Esophagus squamous epithelium (tissue), 5 donors: ENCODE measurements at regions not wholly inside any gene's neighbourhood (a gene's known extent, or its start where the extent isn't known, plus 50 kb on each side); places are given as distances from the start of the nearest gene placed in this dataset.
A peak's percentile ranks its signal among the peaks of the same experiment; 100 is the strongest.

Source experiments
- DNase-seq: peaks from one replicate; lab custom pipeline; 2025; lab: John Stamatoyannopoulos, UW
- H3K27ac ChIP-seq, 4 donors: fragments of 200-600 bp; sonication (generic); one replicate each; pipeline ENCODE4 v1.5.1; 2016 to 2019; ENCODE audit warnings: mild to moderate bottlenecking in 1 of 4
- H3K27me3 ChIP-seq, 4 donors: fragments of 200-600 bp; sonication (generic); 1 replicate in 3 of 4; 2 replicates in 1 of 4; pipeline versions ENCODE4 v1.5.1 to v1.6.0; 2017 to 2021; ENCODE audit warnings: antibody characterized with exemption in 1 of 4
- H3K36me3 ChIP-seq, 3 donors: fragments of 200-600 bp; sonication (generic); one replicate each; pipeline ENCODE4 v1.5.1; 2016 to 2019
- H3K4me1 ChIP-seq, 3 donors: fragments of 200-600 bp; sonication (generic); one replicate each; pipeline ENCODE4 v1.5.1; 2017 to 2019
- H3K4me3 ChIP-seq, 4 donors: fragments of 200-600 bp; sonication (generic); 1 replicate in 3 of 4; 2 replicates in 1 of 4; pipeline ENCODE4 v1.5.1; 2016 to 2019; ENCODE audit warnings: mild to moderate bottlenecking in 2 of 4, moderate library complexity in 1 of 4
- H3K9me3 ChIP-seq, 3 donors: fragments of 200-600 bp; sonication (generic); one replicate each; pipeline ENCODE4 v1.5.1; 2016 to 2019
- CTCF ChIP-seq, 6 experiments: fragments of 450-650 bp in 4 of 6; fragments of 200-600 bp in 2 of 6; sonication (generic) in 2 of 6; IDR thresholded peaks; one replicate each; pipeline ENCODE4 v1.5.1; 2016 to 2019; ENCODE audit warnings: antibody characterized with exemption in 6 of 6, mild to moderate bottlenecking in 4 of 6, moderate library complexity in 4 of 6
- POLR2A ChIP-seq, 4 donors: fragments of 450-650 bp; IDR thresholded peaks; one replicate each; pipeline ENCODE4 v1.6.1; 2017; ENCODE audit warnings: antibody characterized with exemption in 4 of 4, mild to moderate bottlenecking in 4 of 4, moderate library complexity in 3 of 4
- WGBS, 2 donors: methylation state at CpG; one replicate each; pipeline ENCODE4 v1.1.5; 2018; 5-methylcytosine and 5-hydroxymethylcytosine counted together
- intact Hi-C: fragments of 100-400 bp; cut with DNase I; formaldehyde crosslinking; loops from one replicate; pipeline ENCODE4 v1.15.0; 2022
- donor health status: DM: yes; HTN: yes; CAD: no.

DNA sequence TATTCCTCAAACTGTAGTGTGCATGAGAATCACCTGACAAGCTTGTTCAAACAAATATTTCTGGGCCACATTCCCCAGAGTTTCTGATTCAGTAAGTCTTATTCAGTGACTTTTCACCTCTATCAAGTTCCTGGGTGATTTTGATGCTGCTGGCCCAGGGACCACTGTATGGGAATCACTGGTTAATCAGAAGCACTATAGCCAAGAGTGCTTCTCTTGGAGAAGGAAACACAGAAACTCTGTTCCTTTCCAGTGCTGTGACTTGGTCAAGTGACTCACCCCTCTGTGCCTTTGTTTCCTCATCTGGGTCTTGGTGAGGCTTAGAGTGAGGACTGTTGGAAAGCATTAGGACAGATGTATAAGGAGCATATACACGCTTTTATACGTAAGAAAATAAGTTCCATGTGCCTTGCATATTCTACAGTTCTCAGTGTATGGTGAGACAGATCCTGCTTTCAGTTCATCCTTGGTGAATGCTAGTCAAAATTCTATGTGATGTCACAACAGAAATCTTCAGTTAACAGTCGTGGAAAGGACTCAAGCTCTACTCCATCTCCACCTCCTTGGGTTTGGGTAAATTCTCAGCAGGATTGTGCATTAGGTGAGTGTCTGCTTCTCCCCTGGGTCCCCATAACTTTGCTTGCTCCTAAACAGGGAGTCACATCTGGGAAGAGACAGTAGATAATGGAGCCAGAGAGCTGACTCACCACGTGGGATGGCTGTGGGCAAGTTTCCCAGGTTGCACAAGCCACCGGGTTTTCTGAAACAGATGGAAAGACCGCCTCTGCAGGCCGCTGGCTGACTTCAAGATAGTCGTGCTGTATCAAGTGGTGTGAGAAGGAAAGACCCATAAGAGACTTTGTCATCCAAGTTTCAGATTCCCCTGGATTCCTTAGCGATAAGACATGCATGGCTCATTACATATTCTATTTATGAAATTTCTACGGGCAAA, 117.0 kb downstream of the NXNL2 start:
- Histone ChIP-seq H3K36me3 (no peaks in the 10 kb centered on the region), H3K4me3 (no peak overlapping the region), H3K27ac (peak overlapping the region; percentile 23 to 82 (median 57)), H3K4me1 (peaks cover 0 to 29% (median 14%) of the 10 kb centered on the region in 3 donors), H3K27me3 (no peaks in the 10 kb centered on the region), H3K9me3 (no peaks in the 10 kb centered on the region)
- WGBS, 2 donors, result 32 to 33% methylated on average over 7 to 9 of the region's 10 CpGs
- TF ChIP-seq POLR2A (IDR thresholded peaks at IDR 0.05) (no peak), CTCF (IDR thresholded peaks at IDR 0.05) (peak in 4 of 6 experiments; percentile 11 to 22 (median 14))
- intact Hi-C loops, result no loop called here
- no peak for DNase-seq

GRCh38 chr9:88652876-88653275, 117.9 kb downstream of the NXNL2 start:
- 59% methylated on average over 1 of the region's 1 CpG for WGBS, 2 donors
- no peak overlapping the region for H3K4me3 ChIP-seq
- intact Hi-C loops, result no loop called here
- no peaks in the 10 kb centered on the region for H3K27me3 ChIP-seq
- H3K36me3 ChIP-seq, result no peaks in the 10 kb centered on the region
- H3K9me3 ChIP-seq, result no peaks in the 10 kb centered on the region
- peaks cover 0 to 35% (median 18%) of the 10 kb centered on the region in 3 donors for H3K4me1 ChIP-seq
- DNase-seq, result no peak
- TF ChIP-seq CTCF (IDR thresholded peaks at IDR 0.05) (no peak), POLR2A (IDR thresholded peaks at IDR 0.05) (no peak)
- H3K27ac ChIP-seq, result peak overlapping the region; percentile 23 to 82 (median 57)

- Histone ChIP-seq H3K27ac (peak overlapping the region in 2 of 4 donors; percentile 40 to 74), H3K27me3 (no peaks in the 10 kb centered on the region), H3K4me3 (no peak overlapping the region), H3K36me3 (no peaks in the 10 kb centered on the region), H3K4me1 (peaks cover 0 to 41% (median 23%) of the 10 kb centered on the region in 3 donors), H3K9me3 (no peaks in the 10 kb centered on the region)
- WGBS, 2 donors, result 45 to 53% methylated on average over 2 of the region's 2 CpGs
- no peak for DNase-seq
- intact Hi-C loops, result no loop called here
- TF ChIP-seq CTCF (IDR thresholded peaks at IDR 0.05) (no peak), POLR2A (IDR thresholded peaks at IDR 0.05) (no peak)
Measured at GRCh38 chr9:88653406-88653805, 118.4 kb downstream of the NXNL2 start.

DNA sequence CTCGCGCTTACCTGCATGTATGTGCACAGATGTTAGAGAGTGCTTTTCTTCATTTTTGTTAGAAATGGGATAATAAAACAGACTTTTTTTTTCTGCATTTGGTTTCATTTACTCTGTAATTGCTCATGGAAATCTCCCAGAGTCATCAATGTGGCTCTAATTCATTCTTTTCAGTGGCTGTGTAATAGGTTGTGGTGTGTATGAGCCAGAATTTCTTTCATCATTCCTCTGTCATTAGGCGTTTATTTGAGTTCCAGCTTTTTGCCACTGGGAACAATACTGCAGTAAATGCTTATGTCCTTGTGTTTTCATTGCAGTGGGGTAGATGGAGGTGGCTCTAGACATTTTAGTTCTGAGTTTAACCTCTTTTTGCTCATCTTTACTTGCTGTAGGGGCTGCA, 118.9 kb downstream of the NXNL2 start:
- Histone ChIP-seq H3K27ac (peak overlapping the region in 1 of 4 donors; percentile 30), H3K27me3 (no peaks in the 10 kb centered on the region), H3K4me3 (no peak overlapping the region), H3K36me3 (no peaks in the 10 kb centered on the region), H3K9me3 (no peaks in the 10 kb centered on the region), H3K4me1 (peaks cover 0 to 46% (median 27%) of the 10 kb centered on the region in 3 donors)
- WGBS, 2 donors, result 69 to 71% methylated on average over 3 of the region's 3 CpGs
- no peak for TF ChIP-seq CTCF (IDR thresholded peaks at IDR 0.05)
- no peak for TF ChIP-seq POLR2A (IDR thresholded peaks at IDR 0.05)
- no peak for DNase-seq
- intact Hi-C loops, result no loop called here

DNA sequence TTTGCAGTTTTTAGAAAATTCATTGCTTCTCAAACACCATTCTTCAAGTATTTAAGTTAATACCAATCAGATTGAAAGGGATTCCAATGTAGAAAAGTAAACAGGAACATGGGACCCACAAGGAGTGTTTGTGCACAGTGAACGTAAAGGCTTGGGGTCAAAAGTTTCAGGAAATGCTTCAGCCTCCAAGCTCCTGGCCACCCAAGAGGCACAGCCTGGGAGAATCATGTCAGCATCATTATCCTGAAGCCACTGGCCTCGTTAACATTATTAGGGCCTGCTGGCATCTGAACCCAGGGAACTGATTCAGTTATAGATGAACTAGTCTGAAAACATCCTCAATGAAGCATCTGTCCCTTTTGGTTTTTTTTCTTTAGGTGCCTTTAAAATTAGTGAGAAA, 122.9 kb downstream of the NXNL2 start:
- DNase-seq, result no peak
- H3K4me3 ChIP-seq, result no peak overlapping the region
- TF ChIP-seq CTCF (IDR thresholded peaks at IDR 0.05) (no peak), POLR2A (IDR thresholded peaks at IDR 0.05) (no peak)
- H3K27ac ChIP-seq, result peak overlapping the region in 3 of 4 donors; percentile 59 to 69 (median 68)
- intact Hi-C loops, result no loop called here
- WGBS, 2 donors, result 25% methylated on average over 2 of the region's 2 CpGs
- no peaks in the 10 kb centered on the region for H3K27me3 ChIP-seq
- H3K4me1 ChIP-seq, result peaks cover 0 to 35% (median 14%) of the 10 kb centered on the region in 3 donors
- no peaks in the 10 kb centered on the region for H3K36me3 ChIP-seq
- no peaks in the 10 kb centered on the region for H3K9me3 ChIP-seq
